WTC11 (cell line): ENCODE measurements at regions not wholly inside any gene's neighbourhood (a gene's known extent, or its start where the extent isn't known, plus 50 kb on each side); places are given as distances from the start of the nearest gene placed in this dataset.

Experiments
- ATAC-seq: fragments of 200-7000 bp; cut with Tn5 transposase; 2 replicates; pipeline ENCODE4 v1.10.0; 2021; ENCODE audit warnings: mild to moderate bottlenecking, moderate library complexity
- CTCF ChIA-PET: fragments of 300-600 bp; sonication (Branson Sonifier 250); formaldehyde crosslinking; loops from one replicate; lab custom pipeline; 2021; ENCODE audit warnings: antibody characterized with exemption; lab: Charles Lee
- POLR2A ChIA-PET: fragments of 350-600 bp; sonication (Branson Sonifier 250); formaldehyde crosslinking; loops from one replicate; lab custom pipeline; 2021; ENCODE audit warnings: antibody characterized with exemption; lab: Charles Lee
- DNase-seq: peaks from one replicate; pipeline ENCODE4 v3.0.0; 2021; ENCODE audit warnings: low spot score
- H3K27ac Mint-ChIP-seq: 2 replicates; pipeline ENCODE4 v1.8.0; 2021; ENCODE audit warnings: mixed read lengths
- H3K27me3 Mint-ChIP-seq: 2 replicates; pipeline ENCODE4 v1.8.0; 2021; ENCODE audit warnings: low read depth, mild to moderate bottlenecking, moderate library complexity, mixed read lengths
- H3K36me3 Mint-ChIP-seq: 2 replicates; pipeline ENCODE4 v1.8.0; 2021; ENCODE audit warnings: mixed read lengths
- H3K4me1 Mint-ChIP-seq: 2 replicates; pipeline ENCODE4 v1.8.0; 2022; ENCODE audit warnings: mixed read lengths
- H3K4me3 Mint-ChIP-seq: 2 replicates; pipeline ENCODE4 v1.8.0; 2021; ENCODE audit warnings: mild to moderate bottlenecking, moderate library complexity, mixed read lengths
- H3K9me3 Mint-ChIP-seq: 2 replicates; pipeline ENCODE4 v1.8.0; 2021; ENCODE audit warnings: mixed read lengths
- AR ChIP-seq: fragments of 250-450 bp; sonication (Bioruptor Pico); IDR thresholded peaks from 2 replicates; pipeline ENCODE4 v1.9.0; 2021; ENCODE audit warnings: mild to moderate bottlenecking
- ELF4 ChIP-seq: sonication (generic); formaldehyde crosslinking; IDR thresholded peaks from 2 replicates; pipeline ENCODE4 v1.8.1; 2022; ENCODE audit warnings: low read depth, mild to moderate bottlenecking, moderate library complexity, missing genetic modification reagents
- EMX1 ChIP-seq: fragments of 250-450 bp; sonication (Bioruptor Pico); IDR thresholded peaks from 2 replicates; pipeline ENCODE4 v1.8.0; 2021; ENCODE audit warnings: mild to moderate bottlenecking
- FOXP4 ChIP-seq: sonication (generic); formaldehyde crosslinking; IDR thresholded peaks from 2 replicates; pipeline ENCODE4 v1.8.0; 2022; ENCODE audit warnings: mild to moderate bottlenecking, missing genetic modification reagents
- GRHL2 ChIP-seq: fragments of 250-450 bp; sonication (Bioruptor Pico); IDR thresholded peaks from 2 replicates; pipeline ENCODE4 v1.8.0; 2022; ENCODE audit warnings: mild to moderate bottlenecking, moderate library complexity; ENCODE audit not compliant: insufficient replicate concordance, severe bottlenecking
- JAZF1 ChIP-seq: fragments of 250-450 bp; sonication (Bioruptor Pico); IDR thresholded peaks from 2 replicates; pipeline ENCODE4 v1.9.0; 2021; ENCODE audit warnings: moderate library complexity, mild to moderate bottlenecking, inconsistent platforms
- MXD4 ChIP-seq: fragments of 250-450 bp; sonication (Bioruptor Pico); IDR thresholded peaks from 2 replicates; pipeline ENCODE4 v1.8.0; 2021; ENCODE audit warnings: mild to moderate bottlenecking, moderate library complexity, borderline replicate concordance
- NFATC4 ChIP-seq: fragments of 250-450 bp; sonication (Bioruptor Pico); IDR thresholded peaks from 2 replicates; pipeline ENCODE4 v1.9.0; 2021; ENCODE audit warnings: mild to moderate bottlenecking
- NR2C2 ChIP-seq: sonication (generic); formaldehyde crosslinking; IDR thresholded peaks from 2 replicates; pipeline ENCODE4 v1.8.0; 2022; ENCODE audit warnings: mild to moderate bottlenecking, missing genetic modification reagents
- RELA ChIP-seq: sonication (generic); formaldehyde crosslinking; IDR thresholded peaks from 2 replicates; pipeline ENCODE4 v1.8.1; 2022; ENCODE audit warnings: missing genetic modification reagents, mild to moderate bottlenecking, borderline replicate concordance
- STAT6 ChIP-seq: sonication (generic); formaldehyde crosslinking; conservative IDR thresholded peaks from 2 replicates; pipeline ENCODE4 v1.8.1; 2023; ENCODE audit warnings: mild to moderate bottlenecking, low read depth, missing genetic modification reagents, moderate library complexity
- TCF7 ChIP-seq: sonication (generic); formaldehyde crosslinking; IDR thresholded peaks from 2 replicates; pipeline ENCODE4 v1.8.0; 2022; ENCODE audit warnings: mild to moderate bottlenecking, low read depth, missing genetic modification reagents, moderate library complexity
- TEAD4 ChIP-seq: sonication (generic); formaldehyde crosslinking; IDR thresholded peaks from 2 replicates; pipeline ENCODE4 v1.8.0; 2022; ENCODE audit warnings: mild to moderate bottlenecking, missing genetic modification reagents
- ZBTB21 ChIP-seq: sonication (generic); formaldehyde crosslinking; IDR thresholded peaks from 2 replicates; pipeline ENCODE4 v1.8.1; 2023; ENCODE audit warnings: mild to moderate bottlenecking, missing genetic modification reagents, borderline replicate concordance
- ZNF121 ChIP-seq: sonication (generic); formaldehyde crosslinking; IDR thresholded peaks from 2 replicates; pipeline ENCODE4 v1.8.0; 2023; ENCODE audit warnings: missing genetic modification reagents
- ZNF219 ChIP-seq: sonication (generic); formaldehyde crosslinking; IDR thresholded peaks from 2 replicates; pipeline ENCODE4 v1.8.0; 2023; ENCODE audit warnings: missing genetic modification reagents, mild to moderate bottlenecking, borderline replicate concordance
- ZNF317 ChIP-seq: sonication (generic); formaldehyde crosslinking; IDR thresholded peaks from 2 replicates; pipeline ENCODE4 v1.8.1; 2023; ENCODE audit warnings: low read depth, mild to moderate bottlenecking, moderate library complexity, missing genetic modification reagents, borderline replicate concordance
- TF ChIP-seq, protein P1 (sequence below): sonication (generic); formaldehyde crosslinking; IDR thresholded peaks from 2 replicates; pipeline ENCODE4 v1.8.0; 2023; ENCODE audit warnings: mild to moderate bottlenecking, missing genetic modification reagents
- TF ChIP-seq, protein P2 (sequence below): fragments of 200-600 bp; IDR thresholded peaks from 2 replicates; pipeline ENCODE4 v1.8.0; 2022; ENCODE audit warnings: antibody characterized with exemption
- TF ChIP-seq, protein P3 (sequence below): sonication (generic); formaldehyde crosslinking; IDR thresholded peaks from 2 replicates; pipeline ENCODE4 v1.8.0; 2023; ENCODE audit warnings: missing genetic modification reagents, mild to moderate bottlenecking, borderline replicate concordance

DNA sequence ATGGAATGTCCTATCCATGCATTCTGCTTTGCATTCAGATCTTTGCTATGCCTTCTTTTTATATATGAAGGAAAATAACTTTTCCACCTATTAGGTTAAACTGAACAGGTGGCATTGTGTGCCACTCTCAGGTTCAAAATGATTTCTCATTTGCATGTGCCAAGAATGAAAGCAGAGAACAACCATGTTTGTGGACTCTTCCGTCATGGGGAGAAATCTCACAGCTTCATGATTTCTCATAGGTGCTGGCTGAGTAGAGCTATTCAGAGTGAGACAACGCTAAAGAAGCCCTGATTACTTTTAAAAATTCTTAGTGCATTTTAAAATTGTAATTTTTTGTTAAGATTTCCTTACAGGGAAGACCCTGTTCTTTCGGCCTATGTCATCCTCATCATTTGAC is 472.1 kb downstream of the RASEF start:
- Mint-ChIP-seq H3K4me1 (peaks cover 10% of the 10 kb centered on the region), H3K4me3 (no peak overlapping the region), H3K27ac (no peak overlapping the region), H3K9me3 (0 out of 2 replicates have a peak, but pooled peaks cover 6% of the 10 kb centered on the region), H3K36me3 (no peaks in the 10 kb centered on the region), H3K27me3 (no peaks in the 10 kb centered on the region)
- CTCF ChIA-PET: no interaction called here
- POLR2A ChIA-PET: no interaction called here
- TF ChIP-seq EMX1 (CRISPR knock-in tag): no peak
- no peak for TF ChIP-seq NR2C2
- TF ChIP-seq, protein P1, sequence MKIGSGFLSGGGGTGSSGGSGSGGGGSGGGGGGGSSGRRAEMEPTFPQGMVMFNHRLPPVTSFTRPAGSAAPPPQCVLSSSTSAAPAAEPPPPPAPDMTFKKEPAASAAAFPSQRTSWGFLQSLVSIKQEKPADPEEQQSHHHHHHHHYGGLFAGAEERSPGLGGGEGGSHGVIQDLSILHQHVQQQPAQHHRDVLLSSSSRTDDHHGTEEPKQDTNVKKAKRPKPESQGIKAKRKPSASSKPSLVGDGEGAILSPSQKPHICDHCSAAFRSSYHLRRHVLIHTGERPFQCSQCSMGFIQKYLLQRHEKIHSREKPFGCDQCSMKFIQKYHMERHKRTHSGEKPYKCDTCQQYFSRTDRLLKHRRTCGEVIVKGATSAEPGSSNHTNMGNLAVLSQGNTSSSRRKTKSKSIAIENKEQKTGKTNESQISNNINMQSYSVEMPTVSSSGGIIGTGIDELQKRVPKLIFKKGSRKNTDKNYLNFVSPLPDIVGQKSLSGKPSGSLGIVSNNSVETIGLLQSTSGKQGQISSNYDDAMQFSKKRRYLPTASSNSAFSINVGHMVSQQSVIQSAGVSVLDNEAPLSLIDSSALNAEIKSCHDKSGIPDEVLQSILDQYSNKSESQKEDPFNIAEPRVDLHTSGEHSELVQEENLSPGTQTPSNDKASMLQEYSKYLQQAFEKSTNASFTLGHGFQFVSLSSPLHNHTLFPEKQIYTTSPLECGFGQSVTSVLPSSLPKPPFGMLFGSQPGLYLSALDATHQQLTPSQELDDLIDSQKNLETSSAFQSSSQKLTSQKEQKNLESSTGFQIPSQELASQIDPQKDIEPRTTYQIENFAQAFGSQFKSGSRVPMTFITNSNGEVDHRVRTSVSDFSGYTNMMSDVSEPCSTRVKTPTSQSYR (CRISPR knock-in tag): no peak
- TF ChIP-seq TCF7 (CRISPR knock-in tag): no peak
- TF ChIP-seq ZNF317 (CRISPR knock-in tag): no peak
- TF ChIP-seq ZNF219: no peak
- no peak for TF ChIP-seq AR (CRISPR knock-in tag)
- no peak for TF ChIP-seq FOXP4 (CRISPR knock-in tag)
- TF ChIP-seq JAZF1 (CRISPR knock-in tag): no peak
- TF ChIP-seq MXD4: no peak
- TF ChIP-seq ZNF121 (CRISPR knock-in tag): no peak
- no peak for TF ChIP-seq NFATC4 (CRISPR knock-in tag)
- no peak for TF ChIP-seq STAT6 (CRISPR knock-in tag)
- no peak for TF ChIP-seq TEAD4
- DNase-seq (no peak), ATAC-seq (no peak)

GRCh38 chr9:82593501-82593900 is 469.4 kb downstream of the RASEF start:
- no peaks in the 10 kb centered on the region for H3K27me3 Mint-ChIP-seq
- CTCF ChIA-PET: interaction anchor here (0.6 to 2.2 kb wide), 2 partner anchors 13 to 789 kb away, joined by 5 to 8 read pairs; no protein-coding TSS in a partner anchor
- H3K9me3 Mint-ChIP-seq: 0 out of 2 replicates have a peak, but pooled peaks cover 6% of the 10 kb centered on the region
- H3K4me3 Mint-ChIP-seq: no peak overlapping the region
- DNase-seq (no peak), ATAC-seq (no peak)
- POLR2A ChIA-PET: no interaction called here
- peaks cover 10% of the 10 kb centered on the region for H3K4me1 Mint-ChIP-seq
- H3K36me3 Mint-ChIP-seq: no peaks in the 10 kb centered on the region
- H3K27ac Mint-ChIP-seq: no peak overlapping the region
- TF ChIP-seq ZBTB21 (CRISPR knock-in tag) (no peak), ELF4 (CRISPR knock-in tag) (no peak), EMX1 (CRISPR knock-in tag) (no peak), GRHL2 (CRISPR knock-in tag) (no peak), RELA (CRISPR knock-in tag) (no peak)
- TF ChIP-seq, protein P2, sequence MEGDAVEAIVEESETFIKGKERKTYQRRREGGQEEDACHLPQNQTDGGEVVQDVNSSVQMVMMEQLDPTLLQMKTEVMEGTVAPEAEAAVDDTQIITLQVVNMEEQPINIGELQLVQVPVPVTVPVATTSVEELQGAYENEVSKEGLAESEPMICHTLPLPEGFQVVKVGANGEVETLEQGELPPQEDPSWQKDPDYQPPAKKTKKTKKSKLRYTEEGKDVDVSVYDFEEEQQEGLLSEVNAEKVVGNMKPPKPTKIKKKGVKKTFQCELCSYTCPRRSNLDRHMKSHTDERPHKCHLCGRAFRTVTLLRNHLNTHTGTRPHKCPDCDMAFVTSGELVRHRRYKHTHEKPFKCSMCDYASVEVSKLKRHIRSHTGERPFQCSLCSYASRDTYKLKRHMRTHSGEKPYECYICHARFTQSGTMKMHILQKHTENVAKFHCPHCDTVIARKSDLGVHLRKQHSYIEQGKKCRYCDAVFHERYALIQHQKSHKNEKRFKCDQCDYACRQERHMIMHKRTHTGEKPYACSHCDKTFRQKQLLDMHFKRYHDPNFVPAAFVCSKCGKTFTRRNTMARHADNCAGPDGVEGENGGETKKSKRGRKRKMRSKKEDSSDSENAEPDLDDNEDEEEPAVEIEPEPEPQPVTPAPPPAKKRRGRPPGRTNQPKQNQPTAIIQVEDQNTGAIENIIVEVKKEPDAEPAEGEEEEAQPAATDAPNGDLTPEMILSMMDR: no peak
- TF ChIP-seq, protein P3, sequence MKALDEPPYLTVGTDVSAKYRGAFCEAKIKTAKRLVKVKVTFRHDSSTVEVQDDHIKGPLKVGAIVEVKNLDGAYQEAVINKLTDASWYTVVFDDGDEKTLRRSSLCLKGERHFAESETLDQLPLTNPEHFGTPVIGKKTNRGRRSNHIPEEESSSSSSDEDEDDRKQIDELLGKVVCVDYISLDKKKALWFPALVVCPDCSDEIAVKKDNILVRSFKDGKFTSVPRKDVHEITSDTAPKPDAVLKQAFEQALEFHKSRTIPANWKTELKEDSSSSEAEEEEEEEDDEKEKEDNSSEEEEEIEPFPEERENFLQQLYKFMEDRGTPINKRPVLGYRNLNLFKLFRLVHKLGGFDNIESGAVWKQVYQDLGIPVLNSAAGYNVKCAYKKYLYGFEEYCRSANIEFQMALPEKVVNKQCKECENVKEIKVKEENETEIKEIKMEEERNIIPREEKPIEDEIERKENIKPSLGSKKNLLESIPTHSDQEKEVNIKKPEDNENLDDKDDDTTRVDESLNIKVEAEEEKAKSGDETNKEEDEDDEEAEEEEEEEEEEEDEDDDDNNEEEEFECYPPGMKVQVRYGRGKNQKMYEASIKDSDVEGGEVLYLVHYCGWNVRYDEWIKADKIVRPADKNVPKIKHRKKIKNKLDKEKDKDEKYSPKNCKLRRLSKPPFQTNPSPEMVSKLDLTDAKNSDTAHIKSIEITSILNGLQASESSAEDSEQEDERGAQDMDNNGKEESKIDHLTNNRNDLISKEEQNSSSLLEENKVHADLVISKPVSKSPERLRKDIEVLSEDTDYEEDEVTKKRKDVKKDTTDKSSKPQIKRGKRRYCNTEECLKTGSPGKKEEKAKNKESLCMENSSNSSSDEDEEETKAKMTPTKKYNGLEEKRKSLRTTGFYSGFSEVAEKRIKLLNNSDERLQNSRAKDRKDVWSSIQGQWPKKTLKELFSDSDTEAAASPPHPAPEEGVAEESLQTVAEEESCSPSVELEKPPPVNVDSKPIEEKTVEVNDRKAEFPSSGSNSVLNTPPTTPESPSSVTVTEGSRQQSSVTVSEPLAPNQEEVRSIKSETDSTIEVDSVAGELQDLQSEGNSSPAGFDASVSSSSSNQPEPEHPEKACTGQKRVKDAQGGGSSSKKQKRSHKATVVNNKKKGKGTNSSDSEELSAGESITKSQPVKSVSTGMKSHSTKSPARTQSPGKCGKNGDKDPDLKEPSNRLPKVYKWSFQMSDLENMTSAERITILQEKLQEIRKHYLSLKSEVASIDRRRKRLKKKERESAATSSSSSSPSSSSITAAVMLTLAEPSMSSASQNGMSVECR: no peak
